ENCODE measurements at regions not wholly inside any gene's neighbourhood (a gene's known extent, or its start where the extent isn't known, plus 50 kb on each side); places are given as distances from the start of the nearest gene placed in this dataset.
"Not testable (repeated sequence)": the region's sequence is repeated elsewhere in the genome, so short reads cannot be mapped to it uniquely, and the experiment has no call there.

- DNase-seq: no peak
Measured at GRCh38 chr3:192039593-192039992, 578.6 kb downstream of the PYDC2 start.

GRCh38 chr3:192040282-192041043 is 579.5 kb downstream of the PYDC2 start:
- no peak for DNase-seq

- DNase-seq: no peak
Measured at GRCh38 chr3:192042116-192042515, 581.2 kb downstream of the PYDC2 start.

- DNase-seq: no peak
Measured at GRCh38 chr3:192054881-192055280, 593.9 kb downstream of the PYDC2 start.

- no peak for DNase-seq
Measured at GRCh38 chr3:192055946-192056345, 595.0 kb downstream of the PYDC2 start.

GRCh38 chr3:192057261-192057660 is 596.3 kb downstream of the PYDC2 start:
- DNase-seq: no peak

- no peak for DNase-seq
Measured at GRCh38 chr3:192060160-192060781, 599.3 kb downstream of the PYDC2 start.

GRCh38 chr3:192061426-192061825 is 600.5 kb downstream of the PYDC2 start:
- DNase-seq: no peak

GRCh38 chr3:192062186-192062585 is 601.2 kb downstream of the PYDC2 start:
- DNase-seq: no peak

- DNase-seq: no peak
Measured at GRCh38 chr3:192063570-192063969, 602.6 kb downstream of the PYDC2 start.

- no peak for DNase-seq
Measured at GRCh38 chr3:192064959-192065358, 604.0 kb downstream of the PYDC2 start.

- not testable (repeated sequence) for DNase-seq
Measured at GRCh38 chr3:192066253-192066652, 605.3 kb downstream of the PYDC2 start.

GRCh38 chr3:192068464-192069254 is 607.7 kb downstream of the PYDC2 start:
- no peak for DNase-seq

- DNase-seq: no peak
Measured at GRCh38 chr3:192077795-192078497, 617.0 kb downstream of the PYDC2 start.

GRCh38 chr3:192079098-192079497 is 618.1 kb downstream of the PYDC2 start:
- DNase-seq: no peak

- no peak for DNase-seq
Measured at GRCh38 chr3:192080336-192080735, 619.4 kb downstream of the PYDC2 start.

- no peak for DNase-seq
Measured at GRCh38 chr3:192082730-192083660, 622.0 kb downstream of the PYDC2 start.

Data from occipital lobe (tissue), 1 donor.